Tibial artery (tissue), 4 donors: ENCODE measurements at regions not wholly inside any gene's neighbourhood (a gene's known extent, or its start where the extent isn't known, plus 50 kb on each side); places are given as distances from the start of the nearest gene placed in this dataset.

Experiments used
- DNase-seq, 2 donors: peaks; one replicate each; pipeline ENCODE4 v3.0.0-alpha.2; 2019
- H3K27ac ChIP-seq, 2 donors: fragments of 200-600 bp; sonication (generic) in 1 of 2; 1 replicate in 1 of 2; 2 replicates in 1 of 2; pipeline ENCODE4 v1.5.1; 2018 to 2019; ENCODE audit warnings: mild to moderate bottlenecking in 1 of 2
- H3K27me3 ChIP-seq, 2 donors: fragments of 200-600 bp; sonication (generic) in 1 of 2; one replicate each; pipeline versions ENCODE4 v1.5.1 to v1.6.0; 2016 to 2019
- H3K36me3 ChIP-seq, 3 donors: fragments of 200-600 bp; sonication (generic) in 2 of 3; one replicate each; pipeline ENCODE4 v1.5.1; 2016 to 2019; ENCODE audit warnings: mild to moderate bottlenecking in 2 of 3
- H3K4me1 ChIP-seq, 4 donors: fragments of 200-600 bp; sonication (generic) in 2 of 4; 1 replicate in 3 of 4; 2 replicates in 1 of 4; pipeline ENCODE4 v1.5.1; 2016 to 2019
- H3K4me3 ChIP-seq, 2 donors: fragments of 200-600 bp; sonication (generic) in 1 of 2; 1 replicate in 1 of 2; 2 replicates in 1 of 2; pipeline ENCODE4 v1.5.1; 2018 to 2019; ENCODE audit warnings: mild to moderate bottlenecking in 2 of 2
- H3K9me3 ChIP-seq, 3 donors: fragments of 200-600 bp; sonication (generic) in 1 of 3; one replicate each; pipeline ENCODE4 v1.5.1; 2016 to 2019
- CTCF ChIP-seq, 2 experiments: fragments of 200-600 bp in 1 of 2; fragments of 450-650 bp in 1 of 2; IDR thresholded peaks; one replicate each; pipeline ENCODE4 v1.5.1; 2017 to 2019; ENCODE audit warnings: antibody characterized with exemption in 2 of 2, mild to moderate bottlenecking in 1 of 2, moderate library complexity in 1 of 2
- intact Hi-C: fragments of 100-400 bp; cut with DNase I; formaldehyde crosslinking; loops from one replicate; pipeline ENCODE4 v1.15.0; 2023; ENCODE audit warnings: low total_unique reads

- H3K9me3 ChIP-seq: peaks cover 0 to 4% (median 0%) of the 10 kb centered on the region in 3 donors
- intact Hi-C loops: no loop called here
- no peaks in the 10 kb centered on the region for H3K36me3 ChIP-seq
- no peak for DNase-seq
- H3K27ac ChIP-seq: no peak overlapping the region
- TF ChIP-seq CTCF (IDR thresholded peaks at IDR 0.05): no peak
- no peaks in the 10 kb centered on the region for H3K4me1 ChIP-seq
- no peak overlapping the region for H3K4me3 ChIP-seq
- peaks cover 0 to 6% of the 10 kb centered on the region in 2 donors for H3K27me3 ChIP-seq
Observed at GRCh38 chr22:49406047-49406650, 421.5 kb downstream of the BRD1 start.

GRCh38 chr22:49405590-49405989 lies 422.1 kb downstream of the BRD1 start:
- no peak for TF ChIP-seq CTCF (IDR thresholded peaks at IDR 0.05)
- Histone ChIP-seq H3K9me3 (peaks cover 0 to 4% (median 0%) of the 10 kb centered on the region in 3 donors), H3K27ac (no peak overlapping the region), H3K36me3 (no peaks in the 10 kb centered on the region), H3K4me3 (no peak overlapping the region), H3K4me1 (no peaks in the 10 kb centered on the region), H3K27me3 (peaks cover 0 to 3% of the 10 kb centered on the region in 2 donors)
- DNase-seq: no peak
- intact Hi-C loops: no loop called here

GRCh38 chr22:49404576-49405241 lies 423.0 kb downstream of the BRD1 start:
- intact Hi-C loops: no loop called here

GRCh38 chr22:49404020-49404419 lies 423.7 kb downstream of the BRD1 start:
- no peak for TF ChIP-seq CTCF (IDR thresholded peaks at IDR 0.05)
- no peak for DNase-seq
- no peaks in the 10 kb centered on the region for H3K36me3 ChIP-seq
- H3K4me3 ChIP-seq: no peak overlapping the region
- H3K27ac ChIP-seq: no peak overlapping the region
- H3K9me3 ChIP-seq: peaks cover 0 to 4% (median 0%) of the 10 kb centered on the region in 3 donors
- peaks cover 0 to 3% of the 10 kb centered on the region in 2 donors for H3K27me3 ChIP-seq
- no peaks in the 10 kb centered on the region for H3K4me1 ChIP-seq
- intact Hi-C loops: no loop called here

More at GRCh38 chr22:49404576-49405241, 423.0 kb downstream of the BRD1 start:
- H3K27ac ChIP-seq: no peak overlapping the region
- DNase-seq: no peak
- no peaks in the 10 kb centered on the region for H3K4me1 ChIP-seq
- no peaks in the 10 kb centered on the region for H3K36me3 ChIP-seq
- H3K4me3 ChIP-seq: no peak overlapping the region
- peaks cover 0 to 4% (median 0%) of the 10 kb centered on the region in 3 donors for H3K9me3 ChIP-seq
- H3K27me3 ChIP-seq: peaks cover 0 to 3% of the 10 kb centered on the region in 2 donors
- no peak for TF ChIP-seq CTCF (IDR thresholded peaks at IDR 0.05)

- DNase-seq: no peak
- intact Hi-C loops: no loop called here
- H3K4me3 ChIP-seq: no peak overlapping the region
- H3K9me3 ChIP-seq: peaks cover 0 to 4% (median 0%) of the 10 kb centered on the region in 3 donors
- H3K27ac ChIP-seq: no peak overlapping the region
- TF ChIP-seq CTCF (IDR thresholded peaks at IDR 0.05): no peak
- H3K36me3 ChIP-seq: no peaks in the 10 kb centered on the region
- H3K27me3 ChIP-seq: peaks cover 0 to 3% of the 10 kb centered on the region in 2 donors
- no peaks in the 10 kb centered on the region for H3K4me1 ChIP-seq
Observed at GRCh38 chr22:49403102-49403501, 424.6 kb downstream of the BRD1 start.
